DOHH2 (cell line): ENCODE measurements at regions not wholly inside any gene's neighbourhood (a gene's known extent, or its start where the extent isn't known, plus 50 kb on each side); places are given as distances from the start of the nearest gene placed in this dataset.
"Not testable (repeated sequence)": the region's sequence is repeated elsewhere in the genome, so short reads cannot be mapped to it uniquely, and the experiment has no call there.

ENCODE experiments used
- H3F3A ChIP-seq: fragments of 200-600 bp; sonication (generic), shearing (Covaris generic); 2 replicates; pipeline ENCODE4 v1.6.0; 2016; ENCODE audit warnings: antibody characterized with exemption, mild to moderate bottlenecking; ENCODE audit not compliant: control insufficient read depth, insufficient read depth
- H3K27ac ChIP-seq: fragments of 200-600 bp; sonication (generic); 2 replicates; pipeline ENCODE4 v1.5.1; 2014; ENCODE audit warnings: low read depth, mild to moderate bottlenecking, low read length, moderate library complexity
- H3K27me3 ChIP-seq: fragments of 200-600 bp; sonication (generic); 2 replicates; pipeline ENCODE4 v1.6.1; 2014; ENCODE audit warnings: mild to moderate bottlenecking, low read length, mixed read lengths; ENCODE audit not compliant: control insufficient read depth
- H3K36me3 ChIP-seq: fragments of 200-600 bp; sonication (generic); 2 replicates; pipeline ENCODE4 v1.6.1; 2014; ENCODE audit warnings: mild to moderate bottlenecking, low read length, moderate library complexity, mixed read lengths; ENCODE audit not compliant: control insufficient read depth
- H3K4me1 ChIP-seq: fragments of 200-600 bp; sonication (generic); 2 replicates; pipeline ENCODE4 v1.6.1; 2014; ENCODE audit warnings: mild to moderate bottlenecking, low read length, mixed read lengths; ENCODE audit not compliant: control insufficient read depth
- H3K4me2 ChIP-seq: fragments of 200-600 bp; sonication (generic); 2 replicates; pipeline ENCODE4 v1.6.0; 2014; ENCODE audit warnings: mild to moderate bottlenecking, low read length, moderate library complexity
- H3K4me3 ChIP-seq: fragments of 200-600 bp; sonication (generic); 2 replicates; pipeline ENCODE4 v1.5.1; 2014; ENCODE audit warnings: mild to moderate bottlenecking, low read length, mixed read lengths
- H3K79me2 ChIP-seq: fragments of 200-600 bp; sonication (generic); 2 replicates; pipeline ENCODE4 v1.6.1; 2014; ENCODE audit warnings: mild to moderate bottlenecking, low read length, mixed read lengths; ENCODE audit not compliant: control insufficient read depth
- H3K9me2 ChIP-seq: fragments of 200-600 bp; sonication (generic); replicated peaks from 2 replicates; pipeline ENCODE4 v1.6.1; 2014; ENCODE audit warnings: mild to moderate bottlenecking, low read length, mixed read lengths; ENCODE audit not compliant: control insufficient read depth
- H3K9me3 ChIP-seq: fragments of 200-600 bp; sonication (generic); 2 replicates; pipeline ENCODE4 v1.6.1; 2014; ENCODE audit warnings: antibody characterized with exemption, low read length, mixed read lengths; ENCODE audit not compliant: control insufficient read depth, insufficient read depth
- H4K20me1 ChIP-seq: fragments of 200-600 bp; sonication (generic); 2 replicates; pipeline ENCODE4 v1.6.0; 2014; ENCODE audit warnings: low read depth, mild to moderate bottlenecking, antibody characterized with exemption, low read length, moderate library complexity; ENCODE audit not compliant: control insufficient read depth, insufficient read depth
- CTCF ChIP-seq: fragments of 200-600 bp; sonication (generic); IDR thresholded peaks from one replicate; pipeline ENCODE4 v1.5.1; 2014; ENCODE audit warnings: antibody characterized with exemption, mild to moderate bottlenecking, low read depth, low read length; ENCODE audit not compliant: poor library complexity, severe bottlenecking
- EZH2phosphoT487 ChIP-seq: fragments of 200-600 bp; sonication (generic); IDR thresholded peaks from 2 replicates; pipeline ENCODE4 v1.6.1; 2017; ENCODE audit warnings: borderline replicate concordance, mild to moderate bottlenecking, antibody characterized with exemption, low read length, moderate library complexity, mixed read lengths

- TF ChIP-seq CTCF (no peak), EZH2phosphoT487 (no peak)
- H3K9me3 ChIP-seq, result no peaks in the 10 kb centered on the region
- H3K4me3 ChIP-seq, result no peak overlapping the region
- no peaks in the 10 kb centered on the region for H4K20me1 ChIP-seq
- H3K4me2 ChIP-seq, result no peak overlapping the region
- peaks cover 12% of the 10 kb centered on the region for H3K27me3 ChIP-seq
- H3F3A ChIP-seq, result no peaks in the 10 kb centered on the region
- no peaks in the 10 kb centered on the region for H3K9me2 ChIP-seq
- no peaks in the 10 kb centered on the region for H3K79me2 ChIP-seq
- H3K27ac ChIP-seq, result no peak overlapping the region
- H3K4me1 ChIP-seq, result no peaks in the 10 kb centered on the region
- H3K36me3 ChIP-seq, result no peaks in the 10 kb centered on the region
These were observed 58.0 kb upstream of the FBXO11 start for GRCh38 chr2:47964277-47964676.

- Histone ChIP-seq H4K20me1 (no peaks in the 10 kb centered on the region), H3K79me2 (no peaks in the 10 kb centered on the region), H3K4me1 (no peaks in the 10 kb centered on the region), H3K27ac (no peak overlapping the region), H3F3A (no peaks in the 10 kb centered on the region), H3K27me3 (peaks cover 12% of the 10 kb centered on the region), H3K9me3 (no peaks in the 10 kb centered on the region), H3K4me3 (no peak overlapping the region), H3K9me2 (no peaks in the 10 kb centered on the region), H3K36me3 (no peaks in the 10 kb centered on the region), H3K4me2 (no peak overlapping the region)
- TF ChIP-seq CTCF, result no peak
- no peak for TF ChIP-seq EZH2phosphoT487
These were observed 58.6 kb upstream of the FBXO11 start for GRCh38 chr2:47964722-47965434.

GRCh38 chr2:47976728-47977127, 70.4 kb upstream of the FBXO11 start:
- H3K4me3 ChIP-seq, H3K4me2 ChIP-seq, H3K9me3 ChIP-seq, H4K20me1 ChIP-seq, H3K27ac ChIP-seq, H3K27me3 ChIP-seq, H3F3A ChIP-seq, H3K79me2 ChIP-seq, H3K4me1 ChIP-seq, H3K36me3 ChIP-seq, H3K9me2 ChIP-seq: not testable (repeated sequence)

GRCh38 chr2:47984041-47984440, 77.7 kb upstream of the FBXO11 start:
- Histone ChIP-seq H3K27ac (no peak overlapping the region), H3K4me1 (no peaks in the 10 kb centered on the region), H3K36me3 (no peaks in the 10 kb centered on the region), H3F3A (no peaks in the 10 kb centered on the region), H3K4me3 (no peak overlapping the region), H3K9me3 (no peaks in the 10 kb centered on the region), H3K79me2 (no peaks in the 10 kb centered on the region), H3K27me3 (peaks cover 3% of the 10 kb centered on the region; the same call in 1 of the 2 replicates), H4K20me1 (no peaks in the 10 kb centered on the region), H3K9me2 (no peaks in the 10 kb centered on the region), H3K4me2 (no peak overlapping the region)
- no peak for TF ChIP-seq CTCF
- TF ChIP-seq EZH2phosphoT487, result no peak
